MM.1S (cell line): ENCODE measurements at regions not wholly inside any gene's neighbourhood (a gene's known extent, or its start where the extent isn't known, plus 50 kb on each side); places are given as distances from the start of the nearest gene placed in this dataset.

Source experiments
- EZH2 ChIP-seq: fragments of 300-600 bp; sonication (generic); optimal IDR thresholded peaks from 2 replicates; pipeline ENCODE3; 2017; ENCODE audit warnings: low read depth, mild to moderate bottlenecking, antibody characterized with exemption, low read length, mixed read lengths
- EZH2phosphoT487 ChIP-seq: fragments of 300-600 bp; sonication (generic); IDR thresholded peaks from 2 replicates; pipeline ENCODE4 v1.6.1; 2018; ENCODE audit warnings: antibody characterized with exemption, low read length
- TF ChIP-seq, protein P1 (sequence below): fragments of 300-600 bp; sonication (generic); IDR thresholded peaks from 2 replicates; pipeline ENCODE4 v1.5.1; 2016; ENCODE audit warnings: antibody characterized with exemption, low read length, mixed read lengths

GRCh38 chr14:31942166-31942841, 134.8 kb upstream of the ARHGAP5 start:
- TF ChIP-seq EZH2phosphoT487 (no peak), EZH2 (no peak)
- TF ChIP-seq, protein P1, sequence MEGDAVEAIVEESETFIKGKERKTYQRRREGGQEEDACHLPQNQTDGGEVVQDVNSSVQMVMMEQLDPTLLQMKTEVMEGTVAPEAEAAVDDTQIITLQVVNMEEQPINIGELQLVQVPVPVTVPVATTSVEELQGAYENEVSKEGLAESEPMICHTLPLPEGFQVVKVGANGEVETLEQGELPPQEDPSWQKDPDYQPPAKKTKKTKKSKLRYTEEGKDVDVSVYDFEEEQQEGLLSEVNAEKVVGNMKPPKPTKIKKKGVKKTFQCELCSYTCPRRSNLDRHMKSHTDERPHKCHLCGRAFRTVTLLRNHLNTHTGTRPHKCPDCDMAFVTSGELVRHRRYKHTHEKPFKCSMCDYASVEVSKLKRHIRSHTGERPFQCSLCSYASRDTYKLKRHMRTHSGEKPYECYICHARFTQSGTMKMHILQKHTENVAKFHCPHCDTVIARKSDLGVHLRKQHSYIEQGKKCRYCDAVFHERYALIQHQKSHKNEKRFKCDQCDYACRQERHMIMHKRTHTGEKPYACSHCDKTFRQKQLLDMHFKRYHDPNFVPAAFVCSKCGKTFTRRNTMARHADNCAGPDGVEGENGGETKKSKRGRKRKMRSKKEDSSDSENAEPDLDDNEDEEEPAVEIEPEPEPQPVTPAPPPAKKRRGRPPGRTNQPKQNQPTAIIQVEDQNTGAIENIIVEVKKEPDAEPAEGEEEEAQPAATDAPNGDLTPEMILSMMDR = no peak
